ENCODE measurements at regions not wholly inside any gene's neighbourhood (a gene's known extent, or its start where the extent isn't known, plus 50 kb on each side); places are given as distances from the start of the nearest gene placed in this dataset.

- no peak for TF ChIP-seq EZH2 (IDR thresholded peaks at IDR 0.05; ENCODE audit: insufficient read depth, poor library complexity, severe bottlenecking)
- TF ChIP-seq EZH2phosphoT487 (IDR thresholded peaks at IDR 0.05; ENCODE audit: insufficient read depth, low read depth), result no peak
These were observed 111.9 kb upstream of the F3 start for GRCh38 chr1:94653454-94653853.
